Keratinocyte (primary cell): ENCODE measurements at regions not wholly inside any gene's neighbourhood (a gene's known extent, or its start where the extent isn't known, plus 50 kb on each side); places are given as distances from the start of the nearest gene placed in this dataset.

ENCODE experiments used
- DNase-seq: peaks from one replicate; pipeline ENCODE4 v3.0.0-alpha.2; 2011; ENCODE audit warnings: low read depth, missing footprints, low spot score
- FAIRE-seq: peaks from 2 replicates; lab custom pipeline; 2011; peaks lifted over from hg19 to GRCh38; lab: Jason Lieb, UNC
- H2AFZ ChIP-seq: 2 replicates; pipeline ENCODE4 v1.6.0; 2012; ENCODE audit warnings: low read length, control low read depth, inconsistent platforms; ENCODE audit not compliant: control insufficient read depth
- H3K27ac ChIP-seq: 2 replicates; pipeline ENCODE4 v1.5.1; 2011; ENCODE audit warnings: low read length; ENCODE audit not compliant: control insufficient read depth, insufficient read depth
- H3K27me3 ChIP-seq: 3 replicates; pipeline ENCODE4 v1.6.0; 2011; ENCODE audit warnings: low read length; ENCODE audit not compliant: control insufficient read depth, insufficient read depth; ENCODE audit errors: extremely low read depth
- H3K36me3 ChIP-seq, 2 experiments: 2 replicates in 1 of 2; 3 replicates in 1 of 2; pipeline ENCODE4 v1.5.1; 2011; ENCODE audit warnings: low read length in 2 of 2, mild to moderate bottlenecking in 1 of 2; ENCODE audit not compliant: control insufficient read depth in 2 of 2, insufficient read depth in 2 of 2; ENCODE audit errors: extremely low read depth in 1 of 2
- H3K4me1 ChIP-seq: 3 replicates; pipeline ENCODE4 v1.5.1; 2011; ENCODE audit warnings: low read length; ENCODE audit not compliant: control insufficient read depth, insufficient read depth; ENCODE audit errors: extremely low read depth
- H3K4me2 ChIP-seq: 3 replicates; pipeline ENCODE4 v1.6.0; 2011; ENCODE audit warnings: low read depth, low read length; ENCODE audit not compliant: control insufficient read depth, insufficient read depth; ENCODE audit errors: extremely low read depth
- H3K4me3 ChIP-seq, 3 experiments: fragments of 200-600 bp in 1 of 3; sonication (generic) in 1 of 3; 2 replicates in 2 of 3; 3 replicates in 1 of 3; pipeline ENCODE4 v1.5.1; 2011 to 2016; ENCODE audit warnings: low read length in 3 of 3, mild to moderate bottlenecking in 3 of 3, control low read depth in 2 of 3, inconsistent platforms in 1 of 3, low read depth in 1 of 3, mixed read lengths in 1 of 3, mixed run types in 1 of 3, moderate library complexity in 1 of 3; ENCODE audit not compliant: control insufficient read depth in 2 of 3, insufficient read depth in 2 of 3; ENCODE audit errors: extremely low read depth in 1 of 3
- H3K79me2 ChIP-seq: 2 replicates; pipeline ENCODE4 v1.6.0; 2012; ENCODE audit warnings: low read length; ENCODE audit not compliant: control insufficient read depth, insufficient read depth
- H3K9ac ChIP-seq: 3 replicates; pipeline ENCODE4 v1.6.0; 2011; ENCODE audit warnings: low read length; ENCODE audit not compliant: control insufficient read depth, insufficient read depth; ENCODE audit errors: extremely low read depth
- H3K9me1 ChIP-seq: 3 replicates; pipeline ENCODE4 v1.6.0; 2011; ENCODE audit warnings: low read length; ENCODE audit not compliant: control insufficient read depth, insufficient read depth; ENCODE audit errors: extremely low read depth
- H3K9me3 ChIP-seq: 2 replicates; pipeline ENCODE4 v1.5.1; 2012; ENCODE audit warnings: low read depth, low read length; ENCODE audit not compliant: control insufficient read depth
- H4K20me1 ChIP-seq: 3 replicates; pipeline ENCODE4 v1.6.0; 2011; ENCODE audit warnings: low read length; ENCODE audit not compliant: control insufficient read depth, insufficient read depth; ENCODE audit errors: extremely low read depth
- CTCF ChIP-seq, 3 experiments: IDR thresholded peaks in 1 of 3; conservative IDR thresholded peaks in 1 of 3; optimal IDR thresholded peaks in 1 of 3; 2 replicates in 2 of 3; 3 replicates in 1 of 3; pipeline versions ENCODE3 to v1.5.1; 2011; ENCODE audit warnings: low read length in 3 of 3, mild to moderate bottlenecking in 3 of 3, moderate library complexity in 2 of 3, control low read depth in 1 of 3, inconsistent platforms in 1 of 3; ENCODE audit not compliant: insufficient read depth in 2 of 3; ENCODE audit errors: extremely low read depth in 1 of 3
- EZH2 ChIP-seq: IDR thresholded peaks from one replicate; pipeline ENCODE4 v1.6.1; 2012; ENCODE audit warnings: inconsistent platforms, mild to moderate bottlenecking, low read length, moderate library complexity
- dilution Hi-C: fragments of 300-500 bp; cut with MboI; formaldehyde crosslinking; loops from one replicate; pipeline ENCODE4 v1.7.0; 2020; ENCODE audit warnings: low sequenced_read_pairs; ENCODE audit not compliant: extremely low pct_ligation_motif_present

- FAIRE-seq (no peak), DNase-seq (no peak)
- no peak overlapping the region for H3K4me2 ChIP-seq
- no peak overlapping the region for H3K9ac ChIP-seq
- H3K9me3 ChIP-seq: no peaks in the 10 kb centered on the region
- no peaks in the 10 kb centered on the region for H3K4me1 ChIP-seq
- H3K9me1 ChIP-seq: no peaks in the 10 kb centered on the region
- dilution Hi-C loops: no loop called here
- no peak for TF ChIP-seq CTCF (optimal IDR thresholded peaks at IDR 0.05 in 1 of 3, IDR thresholded peaks at IDR 0.05 in 1 of 3, conservative IDR thresholded peaks at IDR 0.05 in 1 of 3; ENCODE audit: extremely low read depth in 1 of 3, insufficient read depth in 2 of 3, low read length in 3 of 3)
- TF ChIP-seq EZH2: no peak
- no peaks in the 10 kb centered on the region for H3K36me3 ChIP-seq
- no peaks in the 10 kb centered on the region for H3K79me2 ChIP-seq
- H2AFZ ChIP-seq: no peak overlapping the region
- H3K27me3 ChIP-seq: no peaks in the 10 kb centered on the region
- H4K20me1 ChIP-seq: no peaks in the 10 kb centered on the region
- no peak overlapping the region for H3K4me3 ChIP-seq
- no peak overlapping the region for H3K27ac ChIP-seq
These were observed 179.1 kb upstream of the EYA4 start for GRCh38 chr6:133062077-133062476.

- dilution Hi-C loops: no loop called here
- Histone ChIP-seq H3K4me1 (no peaks in the 10 kb centered on the region), H3K4me2 (no peak overlapping the region), H3K9me1 (no peaks in the 10 kb centered on the region), H2AFZ (no peak overlapping the region), H3K27me3 (no peaks in the 10 kb centered on the region), H4K20me1 (no peaks in the 10 kb centered on the region), H3K4me3 (no peak overlapping the region), H3K9ac (no peak overlapping the region), H3K9me3 (no peaks in the 10 kb centered on the region), H3K27ac (no peak overlapping the region), H3K79me2 (no peaks in the 10 kb centered on the region), H3K36me3 (no peaks in the 10 kb centered on the region)
- DNase-seq (no peak), FAIRE-seq (no peak)
- TF ChIP-seq EZH2 (no peak), CTCF (optimal IDR thresholded peaks at IDR 0.05 in 1 of 3, IDR thresholded peaks at IDR 0.05 in 1 of 3, conservative IDR thresholded peaks at IDR 0.05 in 1 of 3; ENCODE audit: extremely low read depth in 1 of 3, insufficient read depth in 2 of 3, low read length in 3 of 3) (no peak)
These were observed 178.4 kb upstream of the EYA4 start for GRCh38 chr6:133062696-133063306.
